HFFc6 (cell line): ENCODE measurements at regions not wholly inside any gene's neighbourhood (a gene's known extent, or its start where the extent isn't known, plus 50 kb on each side); places are given as distances from the start of the nearest gene placed in this dataset.

Experiments used
- DNase-seq: peaks from one replicate; pipeline ENCODE4 v3.0.0-alpha.2; 2018
- H3K27ac Mint-ChIP-seq: 2 replicates; pipeline ENCODE4 v1.8.0; 2020; ENCODE audit warnings: mild to moderate bottlenecking, mixed read lengths
- H3K27me3 Mint-ChIP-seq: 2 replicates; pipeline ENCODE4 v1.8.0; 2021; ENCODE audit warnings: mild to moderate bottlenecking, moderate library complexity, mixed read lengths; ENCODE audit not compliant: insufficient read depth
- H3K36me3 Mint-ChIP-seq: 2 replicates; pipeline ENCODE4 v1.8.0; 2021; ENCODE audit warnings: low read depth, mixed read lengths
- H3K4me1 Mint-ChIP-seq: 2 replicates; pipeline ENCODE4 v1.8.0; 2020; ENCODE audit warnings: low read depth, mixed read lengths
- H3K4me3 Mint-ChIP-seq: 2 replicates; pipeline ENCODE4 v1.8.0; 2020; ENCODE audit warnings: mild to moderate bottlenecking, moderate library complexity, mixed read lengths
- H3K9me3 Mint-ChIP-seq: 2 replicates; pipeline ENCODE4 v1.8.0; 2020; ENCODE audit warnings: mild to moderate bottlenecking, mixed read lengths
- TF ChIP-seq, protein P1 (sequence below): fragments of 200-600 bp; sonication (generic); IDR thresholded peaks from 2 replicates; pipeline ENCODE4 v1.5.0; 2021; ENCODE audit warnings: antibody characterized with exemption, mild to moderate bottlenecking

DNA sequence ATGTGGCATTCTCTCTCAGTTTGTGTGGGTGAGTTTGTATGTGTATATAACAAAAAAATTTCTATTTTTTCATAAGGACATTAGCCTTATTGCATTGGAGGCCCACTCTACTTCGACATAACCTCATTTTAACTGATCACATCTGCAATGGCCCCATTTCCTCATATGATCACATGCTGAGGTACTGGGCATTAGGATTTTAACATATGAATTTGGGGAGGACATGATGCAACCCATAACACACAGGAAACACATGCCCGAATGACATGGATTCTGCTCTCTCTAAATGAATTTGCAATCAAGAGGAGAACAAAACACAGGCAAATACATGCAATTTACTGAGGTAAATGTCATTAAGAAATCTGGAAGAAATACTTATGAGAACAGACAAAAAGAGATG is 92.1 kb upstream of the COX7C start:
- no peak for DNase-seq

DNA sequence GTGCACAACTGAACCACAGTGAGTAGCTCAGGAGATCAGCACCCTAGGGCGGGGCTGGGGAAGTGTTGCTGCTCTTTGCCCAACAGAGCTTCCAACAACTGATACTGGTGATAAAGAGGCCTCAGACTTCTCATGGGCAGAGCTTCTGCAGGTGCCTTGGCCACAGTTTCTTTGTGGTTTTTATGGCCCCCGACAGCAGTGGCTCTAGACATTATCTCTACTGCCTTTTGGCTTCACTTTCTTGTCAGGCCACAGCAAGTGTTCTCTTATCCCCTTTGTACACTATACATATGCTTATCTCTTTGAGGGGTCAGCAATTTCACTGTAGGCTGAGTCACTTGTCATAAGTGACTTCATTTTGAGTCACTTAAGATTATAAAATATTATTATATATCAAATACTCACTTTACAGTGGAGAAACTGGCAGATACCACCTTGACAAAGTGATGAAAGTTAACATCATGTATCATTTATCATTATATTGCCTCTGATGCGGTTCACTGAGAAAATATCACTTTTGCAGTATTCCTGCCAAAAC is 90.9 kb upstream of the COX7C start:
- Mint-ChIP-seq H3K36me3 (no peaks in the 10 kb centered on the region), H3K4me3 (no peak overlapping the region), H3K27ac (no peak overlapping the region), H3K9me3 (peaks cover 17% of the 10 kb centered on the region; the same call in 1 of the 2 replicates), H3K27me3 (no peaks in the 10 kb centered on the region), H3K4me1 (no peaks in the 10 kb centered on the region)
- no peak for DNase-seq
- TF ChIP-seq, protein P1, sequence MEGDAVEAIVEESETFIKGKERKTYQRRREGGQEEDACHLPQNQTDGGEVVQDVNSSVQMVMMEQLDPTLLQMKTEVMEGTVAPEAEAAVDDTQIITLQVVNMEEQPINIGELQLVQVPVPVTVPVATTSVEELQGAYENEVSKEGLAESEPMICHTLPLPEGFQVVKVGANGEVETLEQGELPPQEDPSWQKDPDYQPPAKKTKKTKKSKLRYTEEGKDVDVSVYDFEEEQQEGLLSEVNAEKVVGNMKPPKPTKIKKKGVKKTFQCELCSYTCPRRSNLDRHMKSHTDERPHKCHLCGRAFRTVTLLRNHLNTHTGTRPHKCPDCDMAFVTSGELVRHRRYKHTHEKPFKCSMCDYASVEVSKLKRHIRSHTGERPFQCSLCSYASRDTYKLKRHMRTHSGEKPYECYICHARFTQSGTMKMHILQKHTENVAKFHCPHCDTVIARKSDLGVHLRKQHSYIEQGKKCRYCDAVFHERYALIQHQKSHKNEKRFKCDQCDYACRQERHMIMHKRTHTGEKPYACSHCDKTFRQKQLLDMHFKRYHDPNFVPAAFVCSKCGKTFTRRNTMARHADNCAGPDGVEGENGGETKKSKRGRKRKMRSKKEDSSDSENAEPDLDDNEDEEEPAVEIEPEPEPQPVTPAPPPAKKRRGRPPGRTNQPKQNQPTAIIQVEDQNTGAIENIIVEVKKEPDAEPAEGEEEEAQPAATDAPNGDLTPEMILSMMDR: no peak

More for the DNA sequence above, 92.1 kb upstream of the COX7C start:
- TF ChIP-seq, protein P1: no peak
- Mint-ChIP-seq H3K27ac (no peak overlapping the region), H3K4me3 (no peak overlapping the region), H3K36me3 (no peaks in the 10 kb centered on the region), H3K9me3 (peaks cover 17% of the 10 kb centered on the region), H3K4me1 (no peaks in the 10 kb centered on the region), H3K27me3 (no peaks in the 10 kb centered on the region)

DNA sequence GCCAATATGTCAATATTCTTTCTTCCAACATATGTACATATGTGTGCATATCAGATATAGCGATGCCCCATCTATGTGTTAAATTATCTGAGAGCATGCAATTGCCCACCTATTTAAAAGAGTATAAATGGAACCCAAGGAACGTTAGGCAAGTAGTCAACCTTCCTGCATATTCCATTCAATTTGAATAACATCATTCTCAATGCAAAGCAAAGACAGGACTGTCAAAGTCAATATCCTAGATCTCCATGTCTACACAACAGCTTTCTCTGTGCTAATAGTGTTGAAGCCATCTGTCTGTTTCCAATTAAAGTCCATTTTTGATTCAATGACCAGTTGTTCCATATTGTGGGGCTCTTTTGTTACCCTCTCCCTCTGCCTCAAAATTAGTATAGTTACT is 85.3 kb upstream of the COX7C start:
- no peaks in the 10 kb centered on the region for H3K27me3 Mint-ChIP-seq
- no peak overlapping the region for H3K4me3 Mint-ChIP-seq
- H3K27ac Mint-ChIP-seq: no peak overlapping the region
- peaks cover 7% of the 10 kb centered on the region; the same call in 1 of the 2 replicates for H3K9me3 Mint-ChIP-seq
- no peaks in the 10 kb centered on the region for H3K36me3 Mint-ChIP-seq
- TF ChIP-seq, protein P1: no peak
- DNase-seq: no peak
- no peaks in the 10 kb centered on the region for H3K4me1 Mint-ChIP-seq

DNA sequence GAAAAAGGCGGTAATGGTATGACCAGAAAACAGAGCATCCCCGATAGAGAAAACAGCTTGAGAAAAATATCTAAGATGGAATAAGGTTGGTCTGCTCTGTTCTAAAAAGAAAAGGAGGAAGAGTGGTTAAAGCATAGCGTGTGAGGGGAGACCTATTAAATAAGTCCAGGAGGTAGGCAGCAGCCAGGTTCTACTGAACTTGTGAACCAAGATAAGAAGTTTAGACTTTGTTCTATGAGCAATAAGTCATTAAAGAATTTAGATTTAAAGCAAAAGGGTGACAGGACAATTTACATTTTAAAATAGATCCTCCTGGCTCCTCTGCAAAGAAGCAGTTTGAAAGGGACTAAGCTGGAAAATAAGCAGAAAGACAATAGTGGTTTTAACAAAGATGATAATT is 81.3 kb upstream of the COX7C start:
- Mint-ChIP-seq H3K27me3 (no peaks in the 10 kb centered on the region), H3K9me3 (peaks cover 12% of the 10 kb centered on the region; the same call in 1 of the 2 replicates), H3K36me3 (no peaks in the 10 kb centered on the region), H3K27ac (no peak overlapping the region), H3K4me1 (no peaks in the 10 kb centered on the region), H3K4me3 (no peak overlapping the region)
- DNase-seq: no peak
- TF ChIP-seq, protein P1: no peak

DNA sequence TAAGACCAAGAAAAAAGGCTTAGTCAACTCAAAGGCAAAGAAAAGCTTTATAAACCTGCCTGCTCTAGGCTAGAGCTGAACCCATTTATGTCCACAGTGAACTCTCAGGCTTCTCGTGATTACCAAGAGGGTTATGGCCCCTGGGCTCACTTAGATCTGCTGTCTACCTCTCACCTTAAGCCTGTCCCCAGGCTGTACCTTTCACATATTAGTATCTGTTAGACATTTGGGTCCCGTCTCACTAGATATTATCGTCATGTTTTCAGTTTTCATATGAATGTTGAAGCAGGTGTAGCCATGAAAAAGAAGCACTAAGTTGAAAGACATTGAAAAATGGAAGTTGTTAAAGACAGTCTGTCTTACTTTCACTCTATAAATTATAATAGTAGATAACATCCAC is 75.2 kb upstream of the COX7C start:
- Mint-ChIP-seq H3K4me3 (no peak overlapping the region), H3K4me1 (no peaks in the 10 kb centered on the region), H3K36me3 (no peaks in the 10 kb centered on the region), H3K27me3 (no peaks in the 10 kb centered on the region; the same call in 1 of the 2 replicates), H3K27ac (no peak overlapping the region), H3K9me3 (peaks cover 12% of the 10 kb centered on the region)
- no peak for DNase-seq
- TF ChIP-seq, protein P1: no peak

DNA sequence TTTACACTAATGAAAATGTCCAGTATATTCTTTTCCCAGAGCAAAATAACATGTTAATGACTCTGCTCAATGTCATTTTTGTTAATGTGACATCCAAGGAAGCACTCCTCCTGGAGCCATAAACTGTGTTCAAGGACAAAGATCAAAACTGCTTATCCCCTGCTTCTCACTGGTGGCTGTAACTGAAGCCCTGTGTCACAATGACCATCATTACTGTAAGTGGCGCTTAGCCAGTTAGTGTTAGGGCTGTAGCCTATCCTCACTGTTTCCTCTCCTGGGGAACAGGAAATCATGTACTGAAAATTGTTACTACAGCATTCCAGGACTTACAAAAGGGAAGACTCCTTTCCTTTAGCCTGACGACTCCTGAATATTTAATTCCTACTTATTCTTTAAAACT is 71.7 kb upstream of the COX7C start:
- no peak for DNase-seq
- Mint-ChIP-seq H3K36me3 (no peaks in the 10 kb centered on the region), H3K27me3 (no peaks in the 10 kb centered on the region; the same call in 1 of the 2 replicates), H3K27ac (no peak overlapping the region), H3K4me1 (no peaks in the 10 kb centered on the region), H3K9me3 (peaks cover 8% of the 10 kb centered on the region), H3K4me3 (no peak overlapping the region)
- TF ChIP-seq, protein P1: no peak
